CD4-positive, CD25-positive, alpha-beta regulatory T cell (primary cell): ENCODE measurements at regions not wholly inside any gene's neighbourhood (a gene's known extent, or its start where the extent isn't known, plus 50 kb on each side); places are given as distances from the start of the nearest gene placed in this dataset.

Experiments used
- ATAC-seq, 2 donors: fragments of 150-1000 bp; cut with Tn5 transposase; one replicate each; pipeline ENCODE4 v1.10.0; 2021; ENCODE audit warnings: low read depth in 2 of 2, moderate number of reproducible peaks in 2 of 2, moderate library complexity in 1 of 2
- DNase-seq, 3 donors: peaks; one replicate each; pipeline versions ENCODE4 v3.0.0 to v3.0.0-alpha.2; 2012 to 2022; ENCODE audit warnings: mixed read lengths in 1 of 3
- H3K27ac ChIP-seq: one replicate; pipeline ENCODE4 v1.7.0; 2013; ENCODE audit warnings: mild to moderate bottlenecking, low read length; ENCODE audit not compliant: insufficient read depth, poor library complexity, severe bottlenecking
- H3K27me3 ChIP-seq: one replicate; pipeline ENCODE4 v1.7.0; 2013; ENCODE audit warnings: low read length; ENCODE audit not compliant: control insufficient read depth, insufficient read depth
- H3K36me3 ChIP-seq: one replicate; pipeline ENCODE4 v1.7.0; 2013; ENCODE audit warnings: mild to moderate bottlenecking, low read length, moderate library complexity; ENCODE audit not compliant: control insufficient read depth, insufficient read depth
- H3K4me1 ChIP-seq: 2 replicates; pipeline ENCODE4 v1.7.0; 2013; ENCODE audit warnings: mild to moderate bottlenecking, low read length; ENCODE audit not compliant: insufficient read depth, control insufficient read depth, poor library complexity, severe bottlenecking
- H3K4me3 ChIP-seq: one replicate; pipeline ENCODE4 v1.7.0; 2013; ENCODE audit warnings: low read depth, mild to moderate bottlenecking, low read length, moderate library complexity
- H3K9me3 ChIP-seq, 2 experiments: 1 replicate in 1 of 2; 2 replicates in 1 of 2; pipeline ENCODE4 v1.7.0; 2013; ENCODE audit warnings: low read length in 2 of 2, mild to moderate bottlenecking in 1 of 2, moderate library complexity in 1 of 2; ENCODE audit not compliant: control insufficient read depth in 2 of 2
- H3K27ac Mint-ChIP-seq, 3 donors: one replicate each; pipeline ENCODE4 v1.8.0; 2020 to 2022; ENCODE audit warnings: mild to moderate bottlenecking in 3 of 3, mixed read lengths in 3 of 3, moderate library complexity in 2 of 3
- H3K27me3 Mint-ChIP-seq: one replicate; pipeline ENCODE4 v1.8.0; 2022; ENCODE audit warnings: mild to moderate bottlenecking, mixed read lengths
- H3K36me3 Mint-ChIP-seq: one replicate; pipeline ENCODE4 v1.8.0; 2020; ENCODE audit warnings: mixed read lengths
- H3K4me1 Mint-ChIP-seq, 4 donors: one replicate each; pipeline ENCODE4 v1.8.0; 2020 to 2022; ENCODE audit warnings: mixed read lengths in 4 of 4, mild to moderate bottlenecking in 1 of 4
- H3K4me3 Mint-ChIP-seq, 4 donors: one replicate each; pipeline ENCODE4 v1.8.0; 2020 to 2022; ENCODE audit warnings: mild to moderate bottlenecking in 4 of 4, mixed read lengths in 4 of 4, moderate library complexity in 3 of 4
- H3K9me3 Mint-ChIP-seq, 7 donors: one replicate each; pipeline ENCODE4 v1.8.0; 2020 to 2022; ENCODE audit warnings: mixed read lengths in 7 of 7, mild to moderate bottlenecking in 3 of 7, moderate library complexity in 2 of 7

DNA sequence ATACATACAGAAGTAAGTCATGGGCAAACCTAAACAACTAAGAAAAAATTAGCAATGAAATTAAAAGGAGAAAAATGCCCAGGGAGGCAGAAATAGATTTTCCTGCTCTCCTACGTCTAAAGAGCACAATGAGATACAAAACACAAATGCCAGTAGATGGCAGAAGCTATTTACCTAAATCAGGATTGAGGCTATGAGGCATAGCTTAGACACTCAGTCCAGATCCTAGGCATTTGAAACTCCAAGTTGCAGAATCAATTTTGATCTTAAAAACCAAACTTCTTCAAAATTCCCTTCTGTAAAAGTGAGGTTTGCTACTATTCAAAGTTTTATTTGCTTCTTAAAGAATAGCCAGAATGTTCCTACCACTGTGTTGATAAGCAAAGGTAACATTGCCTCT is 368.6 kb downstream of the DAD1 start:
- no peaks in the 10 kb centered on the region for H3K36me3 ChIP-seq
- no peaks in the 10 kb centered on the region for H3K9me3 ChIP-seq
- Mint-ChIP-seq H3K36me3 (no peaks in the 10 kb centered on the region), H3K27me3 (no peaks in the 10 kb centered on the region), H3K4me3 (no peak overlapping the region), H3K9me3 (no peaks in the 10 kb centered on the region), H3K27ac (no peak overlapping the region), H3K4me1 (peaks cover 0 to 6% (median 0%) of the 10 kb centered on the region in 4 donors)
- H3K27ac ChIP-seq, result no peak overlapping the region
- no peak for DNase-seq
- no peak overlapping the region for H3K4me3 ChIP-seq
- no peaks in the 10 kb centered on the region for H3K4me1 ChIP-seq
- no peaks in the 10 kb centered on the region for H3K27me3 ChIP-seq
- no peak for ATAC-seq

DNA sequence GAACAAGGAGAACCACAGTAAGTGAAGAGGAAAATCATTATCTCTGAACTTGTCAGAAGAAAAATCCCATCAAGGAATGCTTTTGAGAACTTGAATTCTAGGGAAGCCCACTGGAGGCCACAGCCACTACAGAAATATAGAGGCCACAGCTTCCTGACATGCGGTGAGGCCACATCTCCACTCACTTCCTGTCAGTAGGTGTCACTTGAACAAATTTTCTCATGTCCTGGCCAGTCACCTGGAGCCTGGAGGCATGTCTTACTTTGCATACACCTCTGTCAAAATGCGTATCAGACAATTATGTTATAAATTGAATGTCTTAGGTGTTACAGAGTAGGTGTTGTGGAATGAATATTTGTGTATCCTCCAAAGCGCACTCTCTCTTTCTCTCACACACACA is 370.3 kb downstream of the DAD1 start:
- Mint-ChIP-seq H3K27ac (no peak overlapping the region), H3K9me3 (no peaks in the 10 kb centered on the region), H3K4me1 (peaks cover 0 to 6% (median 0%) of the 10 kb centered on the region in 4 donors), H3K36me3 (no peaks in the 10 kb centered on the region), H3K27me3 (no peaks in the 10 kb centered on the region), H3K4me3 (peak overlapping the region in 1 of 4 donors; percentile 35)
- Histone ChIP-seq H3K27me3 (no peaks in the 10 kb centered on the region), H3K9me3 (no peaks in the 10 kb centered on the region), H3K36me3 (no peaks in the 10 kb centered on the region), H3K27ac (no peak overlapping the region), H3K4me3 (no peak overlapping the region), H3K4me1 (no peaks in the 10 kb centered on the region)
- ATAC-seq, result no peak
- DNase-seq, result peak in 1 of 3 donors; percentile 27

DNA sequence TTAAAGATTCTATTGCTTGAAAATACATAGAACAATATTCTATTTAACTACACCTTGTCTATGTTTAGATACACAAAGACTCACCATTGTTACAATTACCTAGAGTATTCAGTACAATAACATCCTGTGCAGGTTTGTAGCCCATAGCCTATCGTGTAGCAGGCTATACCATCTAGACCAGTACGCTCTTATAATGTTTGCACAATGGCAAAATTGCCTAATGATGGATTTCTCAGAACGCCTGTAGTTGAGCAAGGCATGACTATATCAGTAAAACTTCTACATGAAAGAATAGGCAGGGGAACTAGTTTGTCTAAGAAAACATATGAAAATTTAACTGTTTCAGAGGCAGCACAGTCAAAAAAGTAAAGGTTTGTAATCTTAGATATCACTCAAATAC is 375.9 kb downstream of the DAD1 start:
- no peaks in the 10 kb centered on the region for H3K4me1 ChIP-seq
- no peak overlapping the region for H3K4me3 Mint-ChIP-seq
- no peak for DNase-seq
- H3K27me3 ChIP-seq, result no peaks in the 10 kb centered on the region
- no peak overlapping the region for H3K4me3 ChIP-seq
- H3K27me3 Mint-ChIP-seq, result no peaks in the 10 kb centered on the region
- H3K9me3 ChIP-seq, result no peaks in the 10 kb centered on the region
- no peaks in the 10 kb centered on the region for H3K36me3 Mint-ChIP-seq
- no peaks in the 10 kb centered on the region for H3K9me3 Mint-ChIP-seq
- no peak overlapping the region for H3K27ac ChIP-seq
- no peaks in the 10 kb centered on the region for H3K36me3 ChIP-seq
- ATAC-seq, result no peak
- H3K27ac Mint-ChIP-seq, result no peak overlapping the region
- H3K4me1 Mint-ChIP-seq, result peaks cover 0 to 5% (median 0%) of the 10 kb centered on the region in 4 donors

DNA sequence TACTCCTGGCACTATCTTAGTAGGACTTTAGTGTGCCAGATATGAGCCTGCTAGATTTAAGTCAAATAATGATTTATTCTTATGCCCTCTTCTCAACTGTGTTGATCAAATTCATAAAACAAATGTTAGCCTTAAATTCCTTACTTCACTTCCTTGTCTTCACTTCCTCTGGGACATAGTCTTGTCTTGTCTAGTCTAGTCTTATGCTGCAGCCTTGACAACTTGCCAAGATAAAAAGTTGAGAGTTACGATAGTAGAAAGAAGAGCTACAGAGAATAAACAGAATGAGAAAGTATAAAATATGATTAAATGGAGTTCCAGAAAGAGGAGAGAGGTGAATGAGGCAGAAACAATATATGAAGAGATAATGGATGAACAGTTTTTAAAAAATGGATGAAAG is 378.1 kb downstream of the DAD1 start:
- H3K9me3 ChIP-seq, result no peaks in the 10 kb centered on the region
- H3K4me1 ChIP-seq, result no peaks in the 10 kb centered on the region
- no peak overlapping the region for H3K4me3 ChIP-seq
- DNase-seq, result no peak
- Mint-ChIP-seq H3K36me3 (no peaks in the 10 kb centered on the region), H3K9me3 (no peaks in the 10 kb centered on the region), H3K27ac (peak overlapping the region in 1 of 3 donors; percentile 38), H3K4me1 (peaks cover 0 to 5% (median 0%) of the 10 kb centered on the region in 4 donors), H3K4me3 (no peak overlapping the region), H3K27me3 (no peaks in the 10 kb centered on the region)
- H3K36me3 ChIP-seq, result no peaks in the 10 kb centered on the region
- no peaks in the 10 kb centered on the region for H3K27me3 ChIP-seq
- H3K27ac ChIP-seq, result no peak overlapping the region
- no peak for ATAC-seq

DNA sequence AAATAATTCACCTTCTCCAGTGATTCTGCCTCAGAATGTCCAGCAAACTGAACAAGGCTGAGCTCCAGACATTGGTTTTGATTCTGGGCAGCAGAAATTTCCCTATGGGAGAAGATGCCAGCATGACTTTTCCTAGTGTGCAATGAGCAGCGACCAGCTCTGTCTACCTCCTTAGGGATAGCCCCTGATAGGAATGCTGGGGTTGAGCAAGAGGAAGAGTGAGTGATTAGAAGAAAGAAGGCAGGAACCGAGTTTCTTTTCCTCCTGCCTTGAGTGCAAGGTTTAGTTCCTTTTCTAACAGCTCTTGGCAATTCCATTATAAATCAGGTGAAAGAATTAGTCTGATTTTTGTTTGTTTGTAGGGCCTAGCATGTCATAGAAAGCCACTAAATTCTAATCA is 379.0 kb downstream of the DAD1 start:
- DNase-seq (no peak), ATAC-seq (no peak)
- H3K36me3 Mint-ChIP-seq, result no peaks in the 10 kb centered on the region
- Histone ChIP-seq H3K4me3 (no peak overlapping the region), H3K36me3 (no peaks in the 10 kb centered on the region), H3K27me3 (no peaks in the 10 kb centered on the region), H3K27ac (no peak overlapping the region), H3K9me3 (no peaks in the 10 kb centered on the region), H3K4me1 (no peaks in the 10 kb centered on the region)
- peaks cover 0 to 5% (median 0%) of the 10 kb centered on the region in 4 donors for H3K4me1 Mint-ChIP-seq
- H3K27ac Mint-ChIP-seq, result no peak overlapping the region
- H3K27me3 Mint-ChIP-seq, result no peaks in the 10 kb centered on the region
- H3K4me3 Mint-ChIP-seq, result no peak overlapping the region
- H3K9me3 Mint-ChIP-seq, result no peaks in the 10 kb centered on the region

DNA sequence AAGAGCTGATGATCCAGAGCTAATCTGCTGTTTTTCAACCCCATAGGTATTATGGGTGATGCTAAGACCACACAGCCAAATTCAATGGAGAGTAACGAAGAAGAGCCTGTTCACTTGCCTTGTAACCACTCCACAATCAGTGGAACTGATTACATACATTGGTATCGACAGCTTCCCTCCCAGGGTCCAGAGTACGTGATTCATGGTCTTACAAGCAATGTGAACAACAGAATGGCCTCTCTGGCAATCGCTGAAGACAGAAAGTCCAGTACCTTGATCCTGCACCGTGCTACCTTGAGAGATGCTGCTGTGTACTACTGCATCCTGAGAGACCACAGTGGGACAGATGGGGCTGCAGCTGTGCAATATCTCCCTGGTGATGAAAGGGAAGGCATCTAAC is 386.0 kb downstream of the DAD1 start:
- Histone ChIP-seq H3K36me3 (no peaks in the 10 kb centered on the region), H3K4me1 (no peaks in the 10 kb centered on the region), H3K4me3 (peak overlapping the region; percentile 37), H3K9me3 (no peaks in the 10 kb centered on the region), H3K27ac (no peak overlapping the region), H3K27me3 (no peaks in the 10 kb centered on the region)
- DNase-seq (no peak), ATAC-seq (no peak)
- no peaks in the 10 kb centered on the region for H3K9me3 Mint-ChIP-seq
- H3K36me3 Mint-ChIP-seq, result no peaks in the 10 kb centered on the region
- peaks cover 0 to 4% (median 0%) of the 10 kb centered on the region in 4 donors for H3K4me1 Mint-ChIP-seq
- peak overlapping the region in 1 of 3 donors; percentile 62 for H3K27ac Mint-ChIP-seq
- H3K27me3 Mint-ChIP-seq, result no peaks in the 10 kb centered on the region
- peak overlapping the region in 2 of 4 donors; percentile 71 to 83 for H3K4me3 Mint-ChIP-seq

DNA sequence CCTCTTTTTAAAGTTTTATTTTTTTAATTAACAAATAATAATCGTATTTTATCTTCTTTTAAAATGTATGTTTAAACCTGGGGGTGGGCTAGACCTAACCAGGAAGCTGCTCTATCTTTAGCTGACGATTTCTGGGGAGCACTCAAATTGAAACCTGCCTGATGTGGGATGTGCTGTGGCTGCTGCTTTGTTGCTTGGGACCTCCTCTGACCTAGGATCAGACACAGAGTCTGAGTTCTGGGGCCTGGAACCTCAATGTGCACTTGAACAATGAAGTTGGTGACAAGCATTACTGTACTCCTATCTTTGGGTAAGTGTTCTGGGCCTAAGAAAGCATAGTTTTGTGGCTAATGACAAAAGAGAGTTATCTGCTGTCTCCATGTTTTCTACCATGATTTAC is 386.7 kb downstream of the DAD1 start:
- DNase-seq (no peak), ATAC-seq (no peak)
- Histone ChIP-seq H3K4me1 (no peaks in the 10 kb centered on the region), H3K9me3 (no peaks in the 10 kb centered on the region), H3K4me3 (peak overlapping the region; percentile 37), H3K36me3 (no peaks in the 10 kb centered on the region), H3K27ac (no peak overlapping the region), H3K27me3 (no peaks in the 10 kb centered on the region)
- Mint-ChIP-seq H3K9me3 (no peaks in the 10 kb centered on the region), H3K36me3 (no peaks in the 10 kb centered on the region), H3K4me3 (peak overlapping the region in 2 of 4 donors; percentile 80 to 83), H3K4me1 (peaks cover 0 to 4% (median 0%) of the 10 kb centered on the region in 4 donors), H3K27ac (peak overlapping the region; percentile 34 to 62 (median 38)), H3K27me3 (no peaks in the 10 kb centered on the region)

DNA sequence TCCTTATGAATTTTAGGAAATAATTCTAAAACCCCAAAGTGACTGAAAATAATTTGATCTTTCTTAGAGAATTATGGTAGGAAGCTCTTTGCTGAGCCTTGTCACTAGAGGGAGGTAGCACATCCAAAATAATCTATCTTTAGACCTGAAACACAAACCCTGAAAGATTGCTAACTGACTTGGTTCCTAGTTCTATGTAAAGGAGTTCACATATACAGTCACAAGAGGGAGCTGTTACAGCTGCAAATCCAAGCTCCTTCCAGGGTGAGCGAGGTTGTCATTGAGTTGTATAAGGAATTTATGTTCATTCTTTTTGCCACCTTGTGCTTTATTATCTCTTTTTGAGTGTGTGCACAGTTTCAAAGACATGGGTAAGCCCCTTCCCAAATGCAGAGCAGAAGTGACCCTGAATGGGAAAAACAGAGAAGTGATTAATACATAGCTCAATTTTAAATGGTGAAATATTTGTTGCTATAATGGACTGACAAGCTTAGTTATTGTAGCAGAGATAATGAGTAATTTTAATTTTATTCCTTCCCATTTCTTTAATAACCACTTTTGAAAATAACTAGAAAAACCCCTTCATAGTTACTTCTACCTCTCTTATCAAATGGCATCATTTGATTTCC is 387.9 kb downstream of the DAD1 start:
- Histone ChIP-seq H3K27ac (no peak overlapping the region), H3K9me3 (no peaks in the 10 kb centered on the region), H3K4me1 (no peaks in the 10 kb centered on the region), H3K4me3 (peak overlapping the region; percentile 13), H3K36me3 (no peaks in the 10 kb centered on the region), H3K27me3 (no peaks in the 10 kb centered on the region)
- Mint-ChIP-seq H3K36me3 (no peaks in the 10 kb centered on the region), H3K4me1 (peaks cover 0 to 4% (median 0%) of the 10 kb centered on the region in 4 donors), H3K27me3 (no peaks in the 10 kb centered on the region), H3K4me3 (peak overlapping the region in 2 of 4 donors; percentile 35 to 56), H3K9me3 (no peaks in the 10 kb centered on the region), H3K27ac (peak overlapping the region in 2 of 3 donors; percentile 25 to 85)
- ATAC-seq (peak; percentile 60 to 67), DNase-seq (peak in 2 of 3 donors; percentile 40 to 52)
